ENCODE measurements at regions not wholly inside any gene's neighbourhood (a gene's known extent, or its start where the extent isn't known, plus 50 kb on each side); places are given as distances from the start of the nearest gene placed in this dataset.
"Not testable (repeated sequence)": the region's sequence is repeated elsewhere in the genome, so short reads cannot be mapped to it uniquely, and the experiment has no call there.

DNA sequence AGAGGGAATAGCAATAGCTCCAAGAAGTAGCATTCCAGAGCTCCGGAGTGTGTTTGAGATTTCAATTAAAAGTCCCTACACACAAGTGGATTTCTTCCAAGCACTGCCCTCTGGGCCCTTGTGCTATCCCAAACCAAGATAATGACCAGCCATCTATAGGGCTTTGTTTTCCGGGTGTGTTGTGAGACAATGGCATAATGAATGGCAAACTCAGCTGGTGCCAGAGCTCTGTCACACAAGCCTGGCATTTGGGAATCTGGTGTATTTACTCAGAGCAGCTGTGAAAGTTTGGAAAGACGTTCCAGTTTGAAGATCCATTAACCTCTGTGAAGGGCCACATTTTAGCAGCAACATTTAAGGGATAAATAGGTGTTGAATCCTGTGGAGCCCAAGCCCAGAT is 61.2 kb upstream of the TMTC2 start:
- DNase-seq (ENCODE audit: low read depth in 4 of 4, low spot score in 3 of 4), result no peak

- DNase-seq (ENCODE audit: low read depth in 4 of 4, low spot score in 3 of 4), result no peak
Observed at GRCh38 chr12:82627799-82628198, 58.9 kb upstream of the TMTC2 start.

GRCh38 chr12:82634495-82635258 is 52.0 kb upstream of the TMTC2 start:
- not testable (repeated sequence) for DNase-seq (ENCODE audit: low read depth in 4 of 4, low spot score in 3 of 4)

DNA sequence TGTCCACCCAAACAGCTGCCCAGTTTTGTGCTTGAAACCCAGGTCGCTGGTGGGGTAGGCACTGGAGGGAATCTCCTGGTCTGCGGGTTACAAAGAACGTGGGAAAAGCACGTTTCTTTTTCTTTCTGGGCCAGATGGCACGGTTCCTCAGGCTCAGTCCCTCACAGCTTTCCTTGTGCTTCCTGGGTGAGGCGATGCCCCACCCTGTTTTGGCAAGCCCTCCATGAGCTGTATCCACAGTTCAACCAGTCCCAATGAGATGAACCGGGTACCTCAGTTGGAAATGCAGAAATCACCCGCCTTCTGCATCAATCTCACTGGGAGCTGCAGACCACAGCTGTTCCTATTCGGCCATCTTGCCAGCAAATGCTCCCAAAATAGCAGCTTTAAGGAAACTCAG is 51.4 kb upstream of the TMTC2 start:
- no peak for DNase-seq (ENCODE audit: low read depth in 4 of 4, low spot score in 3 of 4)

All from right renal pelvis (tissue), 4 donors.